Keratinocyte (primary cell): ENCODE measurements at regions not wholly inside any gene's neighbourhood (a gene's known extent, or its start where the extent isn't known, plus 50 kb on each side); places are given as distances from the start of the nearest gene placed in this dataset.

Source experiments
- DNase-seq: peaks from one replicate; pipeline ENCODE4 v3.0.0-alpha.2; 2011; ENCODE audit warnings: low read depth, missing footprints, low spot score
- FAIRE-seq: peaks from 2 replicates; lab custom pipeline; 2011; peaks lifted over from hg19 to GRCh38; lab: Jason Lieb, UNC
- H2AFZ ChIP-seq: 2 replicates; pipeline ENCODE4 v1.6.0; 2012; ENCODE audit warnings: low read length, control low read depth, inconsistent platforms; ENCODE audit not compliant: control insufficient read depth
- H3K27ac ChIP-seq: 2 replicates; pipeline ENCODE4 v1.5.1; 2011; ENCODE audit warnings: low read length; ENCODE audit not compliant: control insufficient read depth, insufficient read depth
- H3K27me3 ChIP-seq: 3 replicates; pipeline ENCODE4 v1.6.0; 2011; ENCODE audit warnings: low read length; ENCODE audit not compliant: control insufficient read depth, insufficient read depth; ENCODE audit errors: extremely low read depth
- H3K36me3 ChIP-seq, 2 experiments: 2 replicates in 1 of 2; 3 replicates in 1 of 2; pipeline ENCODE4 v1.5.1; 2011; ENCODE audit warnings: low read length in 2 of 2, mild to moderate bottlenecking in 1 of 2; ENCODE audit not compliant: control insufficient read depth in 2 of 2, insufficient read depth in 2 of 2; ENCODE audit errors: extremely low read depth in 1 of 2
- H3K4me1 ChIP-seq: 3 replicates; pipeline ENCODE4 v1.5.1; 2011; ENCODE audit warnings: low read length; ENCODE audit not compliant: control insufficient read depth, insufficient read depth; ENCODE audit errors: extremely low read depth
- H3K4me2 ChIP-seq: 3 replicates; pipeline ENCODE4 v1.6.0; 2011; ENCODE audit warnings: low read depth, low read length; ENCODE audit not compliant: control insufficient read depth, insufficient read depth; ENCODE audit errors: extremely low read depth
- H3K4me3 ChIP-seq, 3 experiments: fragments of 200-600 bp in 1 of 3; sonication (generic) in 1 of 3; 2 replicates in 2 of 3; 3 replicates in 1 of 3; pipeline ENCODE4 v1.5.1; 2011 to 2016; ENCODE audit warnings: low read length in 3 of 3, mild to moderate bottlenecking in 3 of 3, control low read depth in 2 of 3, inconsistent platforms in 1 of 3, low read depth in 1 of 3, mixed read lengths in 1 of 3, mixed run types in 1 of 3, moderate library complexity in 1 of 3; ENCODE audit not compliant: control insufficient read depth in 2 of 3, insufficient read depth in 2 of 3; ENCODE audit errors: extremely low read depth in 1 of 3
- H3K79me2 ChIP-seq: 2 replicates; pipeline ENCODE4 v1.6.0; 2012; ENCODE audit warnings: low read length; ENCODE audit not compliant: control insufficient read depth, insufficient read depth
- H3K9ac ChIP-seq: 3 replicates; pipeline ENCODE4 v1.6.0; 2011; ENCODE audit warnings: low read length; ENCODE audit not compliant: control insufficient read depth, insufficient read depth; ENCODE audit errors: extremely low read depth
- H3K9me1 ChIP-seq: 3 replicates; pipeline ENCODE4 v1.6.0; 2011; ENCODE audit warnings: low read length; ENCODE audit not compliant: control insufficient read depth, insufficient read depth; ENCODE audit errors: extremely low read depth
- H3K9me3 ChIP-seq: 2 replicates; pipeline ENCODE4 v1.5.1; 2012; ENCODE audit warnings: low read depth, low read length; ENCODE audit not compliant: control insufficient read depth
- H4K20me1 ChIP-seq: 3 replicates; pipeline ENCODE4 v1.6.0; 2011; ENCODE audit warnings: low read length; ENCODE audit not compliant: control insufficient read depth, insufficient read depth; ENCODE audit errors: extremely low read depth
- CTCF ChIP-seq, 3 experiments: IDR thresholded peaks in 1 of 3; conservative IDR thresholded peaks in 1 of 3; optimal IDR thresholded peaks in 1 of 3; 2 replicates in 2 of 3; 3 replicates in 1 of 3; pipeline versions ENCODE3 to v1.5.1; 2011; ENCODE audit warnings: low read length in 3 of 3, mild to moderate bottlenecking in 3 of 3, moderate library complexity in 2 of 3, control low read depth in 1 of 3, inconsistent platforms in 1 of 3; ENCODE audit not compliant: insufficient read depth in 2 of 3; ENCODE audit errors: extremely low read depth in 1 of 3
- EZH2 ChIP-seq: IDR thresholded peaks from one replicate; pipeline ENCODE4 v1.6.1; 2012; ENCODE audit warnings: inconsistent platforms, mild to moderate bottlenecking, low read length, moderate library complexity
- dilution Hi-C: fragments of 300-500 bp; cut with MboI; formaldehyde crosslinking; loops from one replicate; pipeline ENCODE4 v1.7.0; 2020; ENCODE audit warnings: low sequenced_read_pairs; ENCODE audit not compliant: extremely low pct_ligation_motif_present

DNA sequence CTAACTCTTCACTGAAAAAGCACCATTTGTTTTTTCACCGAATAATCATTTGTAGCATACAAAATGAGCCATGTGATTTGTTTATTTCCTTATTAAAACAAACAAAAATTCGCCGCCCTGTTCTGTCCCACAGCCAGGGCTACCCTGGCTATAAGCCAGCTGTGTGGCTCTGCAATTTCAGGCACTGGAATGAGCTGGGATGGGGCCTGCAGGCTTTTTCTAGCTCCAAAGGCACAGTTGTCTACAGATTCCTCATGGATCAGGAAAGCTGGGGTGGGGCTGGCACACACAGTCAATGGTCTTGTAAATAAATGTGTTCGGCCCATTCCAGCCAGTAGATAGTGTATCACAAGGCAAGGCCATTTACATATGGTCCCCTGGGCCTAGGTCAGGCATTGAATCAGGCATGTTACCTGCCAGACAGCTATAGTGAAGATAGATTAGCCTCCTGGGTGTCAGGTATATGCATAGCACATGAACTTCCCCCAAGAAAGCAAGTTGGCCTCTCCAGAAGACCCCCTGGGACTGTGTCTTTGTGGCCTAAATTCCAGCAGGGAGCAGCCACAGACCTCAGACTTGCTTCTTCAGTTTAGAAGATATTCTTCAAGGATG is 608.9 kb downstream of the MAFB start:
- no peaks in the 10 kb centered on the region for H3K27me3 ChIP-seq
- TF ChIP-seq CTCF (optimal IDR thresholded peaks at IDR 0.05 in 1 of 3, IDR thresholded peaks at IDR 0.05 in 1 of 3, conservative IDR thresholded peaks at IDR 0.05 in 1 of 3; ENCODE audit: extremely low read depth in 1 of 3, insufficient read depth in 2 of 3, low read length in 3 of 3): no peak
- no peak for TF ChIP-seq EZH2
- dilution Hi-C loops: no loop called here
- no peaks in the 10 kb centered on the region for H3K4me1 ChIP-seq
- H3K79me2 ChIP-seq: no peaks in the 10 kb centered on the region
- H4K20me1 ChIP-seq: no peaks in the 10 kb centered on the region
- no peak overlapping the region for H2AFZ ChIP-seq
- H3K36me3 ChIP-seq: no peaks in the 10 kb centered on the region
- H3K4me3 ChIP-seq: no peak overlapping the region
- H3K9ac ChIP-seq: no peak overlapping the region
- no peak overlapping the region for H3K27ac ChIP-seq
- no peaks in the 10 kb centered on the region for H3K9me3 ChIP-seq
- H3K4me2 ChIP-seq: no peak overlapping the region
- FAIRE-seq (no peak), DNase-seq (no peak)
- no peaks in the 10 kb centered on the region for H3K9me1 ChIP-seq

- H3K9me3 ChIP-seq: no peaks in the 10 kb centered on the region
- H3K27me3 ChIP-seq: no peaks in the 10 kb centered on the region
- no peaks in the 10 kb centered on the region for H3K36me3 ChIP-seq
- no peaks in the 10 kb centered on the region for H3K9me1 ChIP-seq
- no peak overlapping the region for H3K4me3 ChIP-seq
- no peak overlapping the region for H3K27ac ChIP-seq
- FAIRE-seq: no peak
- no peaks in the 10 kb centered on the region for H3K79me2 ChIP-seq
- H4K20me1 ChIP-seq: no peaks in the 10 kb centered on the region
- dilution Hi-C loops: no loop called here
- no peak for DNase-seq
- H3K9ac ChIP-seq: no peak overlapping the region
- H2AFZ ChIP-seq: no peak overlapping the region
- no peak overlapping the region for H3K4me2 ChIP-seq
- H3K4me1 ChIP-seq: no peaks in the 10 kb centered on the region
- TF ChIP-seq CTCF (optimal IDR thresholded peaks at IDR 0.05 in 1 of 3, IDR thresholded peaks at IDR 0.05 in 1 of 3, conservative IDR thresholded peaks at IDR 0.05 in 1 of 3; ENCODE audit: extremely low read depth in 1 of 3, insufficient read depth in 2 of 3, low read length in 3 of 3) (no peak), EZH2 (no peak)
Observed at GRCh38 chr20:40073535-40074111, 615.4 kb downstream of the MAFB start.
